IPS-11a (cell line): ENCODE measurements at regions not wholly inside any gene's neighbourhood (a gene's known extent, or its start where the extent isn't known, plus 50 kb on each side); places are given as distances from the start of the nearest gene placed in this dataset.
"Not testable (repeated sequence)": the region's sequence is repeated elsewhere in the genome, so short reads cannot be mapped to it uniquely, and the experiment has no call there.

ENCODE experiments used
- H3K4me3 ChIP-seq: one replicate; pipeline ENCODE4 v1.5.1; 2013; ENCODE audit warnings: low read depth, low read length, control low read depth

DNA sequence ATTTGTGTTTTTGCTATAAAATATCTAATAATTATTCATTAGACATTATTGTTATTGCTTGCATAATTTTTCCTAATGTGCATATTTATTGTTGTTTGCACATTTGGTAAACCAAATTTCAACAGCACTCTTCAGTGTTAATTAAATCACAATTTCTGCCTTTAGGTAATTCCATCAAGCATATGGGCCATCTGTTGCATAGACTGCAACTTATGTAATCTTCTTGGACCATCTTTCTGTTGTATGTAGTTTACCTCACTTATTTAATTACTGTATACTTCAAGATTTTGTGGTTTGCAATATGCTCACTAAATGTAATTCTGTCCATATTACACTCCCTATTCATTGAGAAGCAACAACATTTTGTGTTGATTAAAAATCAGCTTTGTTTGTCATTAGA, 1360.1 kb downstream of the REEP3 start:
- H3K4me3 ChIP-seq, result no peak overlapping the region

DNA sequence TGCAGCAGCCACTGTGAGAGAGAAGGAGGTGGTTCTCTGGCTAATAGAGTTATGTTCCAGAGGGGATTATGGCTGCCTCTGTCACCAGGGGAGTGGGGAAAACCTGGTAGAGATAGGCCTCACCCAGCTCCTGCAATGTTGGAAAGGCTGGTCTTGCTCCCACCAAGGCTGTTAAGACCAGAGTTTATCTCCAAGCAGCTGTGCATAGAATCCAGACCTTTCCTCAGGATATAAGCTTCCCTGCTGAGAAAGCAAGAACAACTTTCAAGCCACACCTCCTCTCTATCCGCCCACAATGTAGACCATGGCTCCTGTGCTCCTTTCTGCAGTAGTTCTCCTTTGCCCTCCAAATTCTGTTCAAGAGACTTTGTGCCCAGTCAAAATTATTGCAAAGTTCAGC, 1375.4 kb downstream of the REEP3 start:
- no peak overlapping the region for H3K4me3 ChIP-seq

DNA sequence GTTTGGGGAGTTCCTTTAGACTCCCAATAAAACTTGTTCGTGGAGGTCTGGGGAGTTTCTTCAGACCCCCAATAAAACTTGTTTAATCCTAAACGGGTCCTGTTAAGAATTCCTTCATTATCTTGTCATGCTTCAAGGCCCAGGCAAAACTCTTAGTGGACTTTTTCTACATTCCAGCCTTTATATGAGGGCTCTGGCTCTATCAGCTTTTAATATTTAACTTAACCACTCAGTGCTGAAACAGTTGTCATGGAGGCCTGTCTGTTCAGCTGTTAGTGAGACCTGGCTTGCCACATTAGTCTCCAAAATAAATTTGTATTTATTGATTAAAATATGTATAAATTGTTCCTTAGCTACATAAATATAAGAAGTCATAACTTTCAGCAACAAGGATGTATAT, 1385.1 kb downstream of the REEP3 start:
- not testable (repeated sequence) for H3K4me3 ChIP-seq

DNA sequence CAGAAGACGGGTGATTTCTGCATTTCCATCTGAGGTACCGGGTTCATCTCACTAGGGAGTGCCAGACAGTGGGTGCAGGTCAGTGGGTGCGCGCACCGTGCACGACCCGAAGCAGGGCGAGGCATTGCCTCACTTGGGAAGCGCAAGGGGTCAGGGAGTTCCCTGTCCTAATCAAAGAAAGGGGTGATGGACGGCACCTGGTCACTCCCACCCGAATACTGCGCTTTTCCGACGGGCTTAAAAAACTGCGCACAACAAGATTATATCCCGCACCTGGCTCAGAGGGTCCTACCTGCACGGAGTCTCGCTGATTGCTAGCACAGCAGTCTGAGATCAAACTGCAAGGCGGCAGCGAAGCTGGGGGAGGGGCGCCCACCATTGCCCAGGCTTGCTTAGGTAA, 1403.1 kb downstream of the REEP3 start:
- not testable (repeated sequence) for H3K4me3 ChIP-seq

- no peak overlapping the region for H3K4me3 ChIP-seq
These were observed 1430.8 kb downstream of the REEP3 start for GRCh38 chr10:64952042-64952441.

DNA sequence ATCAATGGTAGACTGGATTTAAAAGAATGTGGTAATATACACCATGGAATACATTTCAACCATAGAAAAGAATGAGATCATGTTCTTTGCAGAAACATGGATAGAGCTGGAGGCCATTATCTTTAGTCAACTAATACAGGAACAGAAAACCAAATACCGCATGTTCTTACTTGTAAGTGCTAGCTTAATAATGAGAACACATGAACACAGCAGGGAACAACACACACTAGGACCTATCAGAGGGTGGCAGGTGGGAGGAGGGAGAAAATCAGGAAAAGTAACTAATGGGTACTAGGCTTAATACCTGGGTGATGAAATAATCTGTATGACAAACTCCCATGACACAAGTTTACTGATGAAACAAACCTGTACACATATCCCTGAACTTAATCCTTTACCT, 1435.2 kb downstream of the REEP3 start:
- H3K4me3 ChIP-seq, result no peak overlapping the region

DNA sequence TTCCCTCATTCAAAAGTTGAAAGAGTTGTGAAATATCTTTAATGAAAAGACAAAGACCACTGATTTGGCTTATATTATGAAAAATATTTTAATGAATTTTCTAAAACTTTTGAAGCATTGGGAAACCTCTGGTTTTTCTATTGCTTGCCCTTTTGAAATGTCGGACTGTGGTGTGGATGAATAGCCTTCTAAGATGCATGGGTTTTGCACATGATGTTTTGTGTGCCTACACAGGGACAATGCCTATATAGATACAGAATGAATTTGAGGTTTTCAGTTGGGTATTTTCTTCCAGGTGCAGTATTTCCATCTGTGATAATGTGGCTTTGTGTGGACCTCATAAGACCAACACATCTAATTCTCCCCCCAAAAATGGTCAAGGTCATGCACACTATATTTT, 1437.9 kb downstream of the REEP3 start:
- H3K4me3 ChIP-seq, result no peak overlapping the region

DNA sequence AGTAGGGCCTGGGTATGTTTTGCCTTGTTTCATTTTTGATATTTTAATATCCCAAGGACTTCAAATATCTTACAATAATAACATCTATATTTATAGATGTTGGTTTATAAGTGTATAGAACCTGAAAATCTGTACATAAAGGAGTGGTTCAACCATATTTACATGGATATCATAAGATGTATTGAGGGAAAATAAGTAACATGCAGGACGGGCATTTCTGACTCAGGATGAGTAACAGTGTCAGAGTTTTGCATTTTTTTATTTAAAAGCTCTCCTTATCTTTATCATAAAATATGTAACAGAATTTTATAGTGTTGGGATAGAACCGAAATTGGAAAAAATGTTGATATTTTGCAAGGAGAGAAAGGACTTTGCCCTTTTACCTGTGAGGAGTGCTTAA, 1438.7 kb downstream of the REEP3 start:
- no peak overlapping the region for H3K4me3 ChIP-seq

- no peak overlapping the region for H3K4me3 ChIP-seq
These were observed 1452.2 kb downstream of the REEP3 start for GRCh38 chr10:64973391-64973790.

DNA sequence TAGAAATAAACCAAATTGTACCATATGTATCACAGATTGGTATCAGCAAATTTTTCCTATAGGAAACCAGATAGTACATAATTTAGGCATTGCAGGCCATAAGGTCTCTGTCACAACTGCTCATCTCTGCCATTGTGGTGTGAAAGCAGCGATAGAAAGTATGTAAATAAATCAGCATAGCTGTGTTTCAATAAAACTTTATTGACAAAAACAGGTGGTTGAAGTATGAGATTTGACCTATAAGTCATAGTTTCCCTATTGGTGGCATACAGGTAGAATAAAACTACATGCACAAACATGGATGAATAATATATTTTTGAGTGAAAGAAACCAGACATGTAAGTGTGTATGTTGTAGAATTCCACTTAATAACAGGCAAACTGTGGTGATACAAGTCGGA, 1454.9 kb downstream of the REEP3 start:
- H3K4me3 ChIP-seq, result no peak overlapping the region

- H3K4me3 ChIP-seq, result no peak overlapping the region
These were observed 1456.7 kb downstream of the REEP3 start for GRCh38 chr10:64977915-64978314.

DNA sequence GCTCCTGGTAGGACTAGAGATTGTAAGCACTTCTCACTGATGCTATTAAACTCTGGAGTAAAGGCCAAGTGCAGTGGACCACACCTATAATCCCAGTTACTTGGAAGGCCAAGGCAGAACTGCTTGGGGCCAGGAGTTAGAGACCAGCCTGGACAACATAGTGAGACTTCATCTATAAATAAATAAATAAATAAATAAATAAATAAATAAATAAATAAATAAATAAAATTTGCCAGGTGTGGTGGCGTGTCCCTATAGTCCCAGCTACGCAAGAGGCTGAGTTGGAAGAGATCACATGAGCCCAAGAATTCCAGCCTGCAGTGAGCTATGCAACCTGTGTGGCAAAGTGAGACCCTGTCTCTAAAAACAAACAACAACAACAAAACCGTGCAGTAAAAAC, 1475.7 kb downstream of the REEP3 start:
- no peak overlapping the region for H3K4me3 ChIP-seq

DNA sequence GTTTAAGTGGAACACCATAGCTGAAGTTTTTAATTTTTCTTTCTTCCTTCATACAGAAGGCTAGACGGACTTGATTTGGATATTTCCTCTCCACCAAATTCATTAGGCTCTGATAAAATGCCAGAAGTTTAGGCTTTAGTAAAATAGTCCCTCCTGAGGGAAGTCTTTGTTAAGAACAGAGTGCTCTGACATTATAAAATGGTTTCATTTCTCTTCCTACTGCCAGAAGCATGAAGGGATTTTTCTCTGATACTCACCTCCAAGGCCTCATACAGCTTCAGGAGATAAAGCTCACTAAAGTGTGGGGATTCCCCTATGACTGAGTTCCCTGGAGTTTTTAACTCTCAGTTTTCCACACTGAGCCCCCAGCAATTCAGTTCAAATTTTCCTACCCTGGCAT, 1489.6 kb downstream of the REEP3 start:
- no peak overlapping the region for H3K4me3 ChIP-seq

GRCh38 chr10:65017523-65017922, 1496.3 kb downstream of the REEP3 start:
- H3K4me3 ChIP-seq, result no peak overlapping the region

DNA sequence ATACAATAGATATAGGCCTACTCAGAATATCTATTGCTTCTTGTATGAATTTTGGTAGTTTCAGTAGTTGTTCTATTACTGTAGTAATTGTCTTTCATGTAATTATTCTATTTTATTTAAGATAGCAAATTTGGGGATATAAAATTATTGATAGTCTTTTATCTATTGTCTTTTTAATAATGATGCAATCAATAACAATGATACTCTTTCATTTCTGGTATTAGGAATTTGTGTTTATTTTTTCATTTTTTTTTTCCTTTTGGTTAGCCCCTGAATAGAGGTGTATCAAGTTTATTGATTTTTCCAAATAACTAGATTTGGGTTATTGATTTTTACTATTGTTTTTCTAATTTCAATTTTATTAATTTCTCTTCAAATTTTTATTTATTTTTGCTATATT, 1503.7 kb downstream of the REEP3 start:
- H3K4me3 ChIP-seq, result no peak overlapping the region

GRCh38 chr10:65030263-65030662, 1509.1 kb downstream of the REEP3 start:
- no peak overlapping the region for H3K4me3 ChIP-seq

GRCh38 chr10:65032867-65033769, 1511.9 kb downstream of the REEP3 start:
- no peak overlapping the region for H3K4me3 ChIP-seq

- H3K4me3 ChIP-seq, result no peak overlapping the region
These were observed 1512.8 kb downstream of the REEP3 start for GRCh38 chr10:65033957-65034356.

DNA sequence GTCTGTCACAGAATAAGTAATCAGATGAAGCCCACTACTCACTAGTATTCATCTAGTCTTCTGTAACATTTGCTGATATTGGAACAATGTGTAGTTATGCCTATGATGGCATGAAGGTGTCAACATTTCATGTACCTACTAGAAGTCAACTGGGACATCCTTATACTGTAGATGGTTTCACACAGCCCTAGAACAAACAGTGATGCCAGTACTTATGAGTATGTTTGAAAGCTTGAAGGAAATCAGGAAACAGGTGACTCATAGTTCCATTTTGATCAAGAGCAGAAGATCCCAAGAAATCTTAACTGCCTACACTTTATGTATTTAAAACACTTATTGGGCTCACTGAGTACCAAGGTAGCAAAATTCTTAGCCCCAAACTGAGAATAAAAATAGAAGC, 1519.6 kb downstream of the REEP3 start:
- no peak overlapping the region for H3K4me3 ChIP-seq

DNA sequence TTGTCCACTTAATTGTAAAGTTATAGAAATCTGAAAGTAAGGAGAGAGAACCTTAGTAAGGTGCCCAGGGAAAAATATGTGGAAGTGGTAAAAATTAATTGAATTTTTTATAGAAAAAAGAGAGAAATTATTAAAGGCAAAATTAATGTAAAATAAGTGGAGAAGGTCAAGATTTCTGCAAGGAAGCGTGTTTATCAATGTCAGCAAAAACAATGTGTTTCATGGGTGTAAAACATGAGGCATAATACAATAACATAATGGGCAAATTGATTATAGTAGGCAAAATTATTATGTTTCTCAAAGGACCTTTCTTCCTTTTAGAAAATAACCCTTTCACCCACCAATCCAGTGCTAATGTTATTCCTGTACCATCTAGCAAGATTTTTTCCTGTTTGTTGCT, 1520.1 kb downstream of the REEP3 start:
- H3K4me3 ChIP-seq, result no peak overlapping the region

- H3K4me3 ChIP-seq, result no peak overlapping the region
These were observed 1521.3 kb downstream of the REEP3 start for GRCh38 chr10:65042496-65042895.

- no peak overlapping the region for H3K4me3 ChIP-seq
These were observed 1525.6 kb downstream of the REEP3 start for GRCh38 chr10:65046831-65047230.

DNA sequence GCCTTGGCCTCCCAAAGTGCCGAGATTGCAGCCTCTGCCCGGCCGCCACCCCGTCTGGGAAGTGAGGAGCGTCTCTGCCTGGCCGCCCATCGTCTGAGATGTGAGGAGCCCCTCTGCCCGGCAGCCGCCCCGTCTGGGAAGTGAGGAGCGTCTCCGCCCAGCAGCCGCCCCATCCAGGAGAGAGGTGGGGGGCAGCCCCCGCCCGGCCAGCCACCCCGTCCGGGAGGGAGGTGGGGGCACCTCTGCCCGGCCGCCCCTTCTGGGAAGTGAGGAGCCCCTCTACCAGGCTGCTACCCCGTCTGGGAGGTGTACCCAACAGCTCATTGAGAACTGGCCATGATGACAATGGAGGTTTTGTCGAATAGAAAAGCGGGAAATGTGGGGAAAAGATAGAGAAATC, 1530.9 kb downstream of the REEP3 start:
- H3K4me3 ChIP-seq, result not testable (repeated sequence)
